GM18873 (cell line): ENCODE measurements at regions not wholly inside any gene's neighbourhood (a gene's known extent, or its start where the extent isn't known, plus 50 kb on each side); places are given as distances from the start of the nearest gene placed in this dataset.
"Not testable (repeated sequence)": the region's sequence is repeated elsewhere in the genome, so short reads cannot be mapped to it uniquely, and the experiment has no call there.

Experiments
- ATAC-seq: cut with Tn5 transposase; IDR thresholded peaks from one replicate; pipeline ENCODE4 v1.9.1; 2021; ENCODE audit warnings: mild to moderate bottlenecking, moderate library complexity, moderate number of reproducible peaks; ENCODE audit not compliant: unreplicated experiment, low FRiP score

DNA sequence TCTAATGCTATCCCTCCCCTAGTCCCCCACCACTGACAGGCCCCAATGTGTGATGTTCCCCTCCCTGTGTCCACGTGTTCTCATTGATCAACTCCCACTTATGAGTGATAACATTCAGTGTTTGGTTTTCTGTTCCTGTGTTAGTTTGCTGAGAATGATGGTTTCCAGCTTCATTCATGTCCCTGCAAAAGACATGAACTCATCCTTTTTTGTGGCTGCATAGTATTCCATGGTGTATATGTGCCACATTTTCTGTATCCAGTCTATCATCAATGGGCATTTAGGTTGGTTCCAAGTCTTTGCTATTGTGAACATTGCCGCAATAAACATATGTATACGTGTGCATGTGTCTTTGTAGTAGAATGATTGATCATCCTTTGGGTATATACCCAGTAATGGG lies 153.1 kb downstream of the OR13H1 start:
- ATAC-seq: not testable (repeated sequence)

DNA sequence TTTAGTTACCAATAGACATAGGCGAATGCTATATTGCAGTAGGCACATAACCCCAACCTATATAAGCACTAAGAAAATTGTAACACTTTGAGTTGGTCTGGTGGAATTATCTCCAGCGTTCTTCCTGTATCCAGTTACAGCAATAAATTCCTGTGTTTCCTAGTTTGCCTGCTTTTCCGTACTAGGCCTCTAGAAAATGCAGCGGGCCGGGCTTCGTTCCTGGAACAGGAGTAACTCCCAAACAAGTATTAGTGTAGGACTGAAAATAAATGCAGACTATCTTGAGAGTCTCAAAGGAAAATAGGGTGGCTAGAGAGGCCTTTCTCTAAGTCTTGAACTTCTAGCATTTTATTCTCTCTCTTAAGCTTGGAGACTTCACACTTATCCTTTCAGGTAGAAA lies 159.8 kb downstream of the OR13H1 start:
- no peak for ATAC-seq

DNA sequence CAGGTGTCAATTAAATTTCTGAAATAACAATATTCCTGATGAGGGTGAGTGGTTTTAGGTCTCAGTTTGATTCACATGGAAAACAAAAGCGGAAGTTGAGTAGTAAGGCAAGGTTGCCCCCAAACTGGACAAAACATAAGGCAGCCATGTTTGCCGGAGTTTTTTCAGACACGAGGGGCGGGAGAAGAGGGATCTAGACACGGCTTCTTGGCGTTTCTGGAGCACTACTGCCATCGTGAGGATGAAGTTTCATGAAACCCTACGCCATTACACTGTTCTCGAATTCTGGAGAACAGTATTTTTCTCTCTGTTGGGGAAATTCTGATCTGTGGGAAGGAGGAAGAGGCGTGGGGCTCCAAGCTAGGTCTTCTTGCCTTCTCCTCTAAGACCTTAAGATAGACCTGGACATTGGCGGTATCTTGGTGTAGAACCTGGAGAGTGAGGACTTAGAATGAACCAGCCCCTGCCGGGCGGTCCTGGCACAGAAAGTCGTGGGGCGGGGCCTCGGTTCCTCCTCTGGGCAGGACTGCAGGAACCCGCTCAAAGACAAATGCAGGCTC lies 160.3 kb downstream of the OR13H1 start:
- ATAC-seq: peak; percentile 41

DNA sequence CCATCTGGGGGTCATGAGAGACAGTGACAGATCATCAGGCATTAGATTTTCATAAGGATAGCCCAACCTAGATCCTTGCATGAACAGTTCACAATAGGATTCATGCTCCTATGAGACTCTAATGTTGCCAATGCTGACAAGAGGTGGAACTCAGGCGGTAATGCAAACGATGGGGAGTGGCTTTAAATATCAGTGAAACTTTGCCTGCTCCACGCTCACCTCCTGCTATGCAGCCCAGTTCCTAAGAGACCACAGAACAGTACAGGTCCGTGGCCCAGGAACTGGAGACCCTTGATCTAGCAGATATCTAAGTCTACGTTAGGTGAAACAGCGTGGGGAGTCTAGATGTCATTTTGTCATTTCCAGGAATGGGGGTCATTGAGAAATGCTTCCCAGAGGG lies 165.7 kb downstream of the OR13H1 start:
- ATAC-seq: no peak

DNA sequence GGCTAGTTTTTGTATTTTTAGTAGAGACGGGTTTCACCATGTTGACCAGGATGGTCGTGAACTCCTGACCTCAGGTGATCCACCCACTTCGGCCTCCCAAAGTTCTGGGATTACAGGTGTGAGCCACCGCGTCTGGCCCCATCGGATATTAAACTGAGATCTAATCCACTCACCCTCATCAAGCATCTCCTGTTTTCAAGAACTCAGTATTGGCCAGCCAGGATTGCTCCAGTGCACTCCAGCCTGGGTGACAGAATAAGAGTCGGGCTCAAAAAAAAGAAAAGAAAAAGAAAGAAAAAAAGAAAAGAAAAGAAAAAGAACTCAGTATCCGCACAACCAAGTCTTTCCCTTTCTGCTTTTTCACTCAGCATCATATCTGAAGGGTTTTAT lies 167.6 kb downstream of the OR13H1 start:
- no peak for ATAC-seq

DNA sequence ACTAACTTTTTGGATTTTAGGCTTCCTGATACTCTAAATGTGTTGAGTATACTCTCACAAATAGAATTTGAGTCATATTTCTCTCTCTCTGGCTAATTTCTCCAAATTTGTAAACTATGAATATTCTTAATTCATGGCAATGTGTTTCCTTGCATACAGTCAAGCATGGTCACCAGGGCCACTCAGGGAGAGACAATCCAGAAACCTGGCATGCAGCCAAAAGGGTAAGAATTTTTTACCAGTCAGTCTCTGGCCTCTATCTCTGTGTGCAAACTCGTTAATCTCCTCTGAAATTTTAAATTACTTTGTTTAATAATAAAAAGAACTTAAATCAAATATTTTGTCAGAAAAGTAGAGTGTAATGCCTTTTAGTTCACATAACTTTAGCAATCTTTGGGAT lies 179.8 kb downstream of the OR13H1 start:
- no peak for ATAC-seq

DNA sequence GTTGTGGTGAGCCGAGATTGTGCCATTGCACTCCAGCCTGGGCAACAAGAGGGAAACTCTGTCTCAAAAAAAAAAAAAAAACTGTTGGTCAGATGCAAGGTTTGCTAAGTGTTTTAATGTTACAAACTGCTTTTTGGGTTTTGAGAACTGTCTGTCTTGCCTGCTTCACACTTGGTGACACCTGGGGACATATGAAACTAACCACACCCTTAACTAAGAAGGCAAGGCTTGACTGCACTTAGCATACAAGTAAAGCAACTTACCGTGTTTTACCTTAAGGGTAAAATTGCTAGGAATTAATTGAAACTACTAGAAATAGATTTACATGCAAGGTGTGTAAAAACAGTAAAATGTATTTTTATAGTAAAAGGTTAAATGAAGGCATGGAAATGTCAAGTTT lies 180.4 kb downstream of the OR13H1 start:
- ATAC-seq: no peak

DNA sequence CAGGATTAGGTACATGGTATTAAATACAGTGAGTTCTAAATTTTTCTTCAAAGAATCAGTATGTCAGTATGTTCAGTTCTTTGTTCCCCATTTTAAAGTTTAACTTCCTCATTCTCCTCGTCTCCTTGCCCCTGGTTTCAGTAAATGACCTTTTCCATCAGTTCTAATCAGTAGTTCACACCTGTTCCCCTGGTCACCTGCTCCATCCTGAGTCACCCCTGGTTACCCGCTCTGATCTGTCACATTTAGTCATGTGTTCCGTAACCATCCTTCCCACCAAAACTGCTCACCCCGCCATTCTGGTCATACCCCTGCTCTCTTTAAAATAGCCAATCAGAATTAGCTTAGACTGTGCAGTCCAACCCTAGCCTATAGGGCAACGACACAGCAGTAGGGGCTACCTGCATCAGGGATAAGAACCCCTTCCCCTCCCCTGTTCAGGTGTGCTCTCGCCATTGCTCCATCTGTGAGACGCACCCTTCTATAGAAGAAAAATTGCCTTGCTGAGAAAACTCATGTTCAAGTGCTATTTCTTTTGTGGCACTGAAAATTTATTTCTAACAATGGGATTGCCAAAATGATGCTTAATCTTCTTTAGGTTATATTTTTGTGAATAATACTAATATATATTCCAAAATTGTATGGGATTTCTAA lies 181.3 kb downstream of the OR13H1 start:
- ATAC-seq: no peak

DNA sequence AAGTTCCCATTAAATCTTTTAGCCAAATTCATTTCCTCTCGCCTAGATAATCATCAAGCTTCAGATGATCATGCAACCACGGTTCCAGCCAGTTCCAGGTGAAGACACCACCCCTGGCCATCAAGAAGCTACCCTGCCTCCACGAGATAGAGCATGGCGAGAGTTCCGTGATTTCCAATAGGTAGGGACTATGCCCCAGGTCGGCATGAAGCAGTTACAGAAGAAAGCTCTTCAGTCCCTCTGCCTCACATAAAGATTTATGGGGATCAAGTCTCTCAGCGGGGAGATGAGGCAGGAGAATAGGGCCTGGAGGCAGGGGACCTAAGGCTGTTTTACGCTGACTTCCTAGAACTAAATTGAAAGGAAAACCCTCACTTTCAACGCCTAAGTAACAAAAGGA lies 183.9 kb downstream of the OR13H1 start:
- ATAC-seq: no peak

DNA sequence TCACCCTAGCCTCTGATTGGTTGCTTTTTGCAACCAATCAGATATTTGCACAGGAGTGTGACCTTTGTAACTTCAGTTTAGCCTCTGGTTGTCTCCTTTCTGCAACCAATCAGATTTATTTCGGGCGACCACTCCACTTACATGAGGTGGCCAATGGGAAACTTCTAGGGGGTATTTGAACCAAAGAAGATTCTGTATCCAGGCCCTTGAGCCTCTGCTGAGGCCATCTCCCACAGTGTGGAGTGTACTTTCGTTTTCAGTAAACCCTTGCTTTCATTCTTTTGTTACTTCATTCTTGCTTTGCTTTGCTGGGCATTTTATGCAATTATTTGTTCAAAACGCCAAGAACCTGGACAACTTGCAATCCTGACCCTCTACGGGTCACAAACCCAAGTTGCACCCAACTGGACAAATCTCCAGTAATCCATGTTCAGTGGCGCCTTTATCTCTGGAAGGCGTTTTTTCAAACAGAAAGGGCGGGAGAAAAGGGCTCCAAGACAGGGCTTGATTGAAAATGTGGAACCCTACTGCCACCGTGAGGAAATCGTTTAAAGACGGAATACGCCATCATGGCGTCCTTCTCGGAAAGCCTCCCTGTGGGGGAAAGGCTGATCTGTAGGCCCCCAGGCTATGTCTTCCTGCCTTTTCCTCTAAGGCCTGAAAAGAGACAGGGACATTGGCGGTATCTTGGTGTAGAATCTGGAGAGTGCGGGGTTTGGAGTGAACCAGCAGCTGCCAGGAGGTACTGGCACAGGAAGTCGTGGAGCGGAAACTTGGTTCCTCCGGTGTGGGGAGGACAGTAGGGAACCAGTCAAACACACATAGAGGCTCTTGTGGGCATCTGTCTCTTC lies 184.6 kb downstream of the OR13H1 start:
- no peak for ATAC-seq

DNA sequence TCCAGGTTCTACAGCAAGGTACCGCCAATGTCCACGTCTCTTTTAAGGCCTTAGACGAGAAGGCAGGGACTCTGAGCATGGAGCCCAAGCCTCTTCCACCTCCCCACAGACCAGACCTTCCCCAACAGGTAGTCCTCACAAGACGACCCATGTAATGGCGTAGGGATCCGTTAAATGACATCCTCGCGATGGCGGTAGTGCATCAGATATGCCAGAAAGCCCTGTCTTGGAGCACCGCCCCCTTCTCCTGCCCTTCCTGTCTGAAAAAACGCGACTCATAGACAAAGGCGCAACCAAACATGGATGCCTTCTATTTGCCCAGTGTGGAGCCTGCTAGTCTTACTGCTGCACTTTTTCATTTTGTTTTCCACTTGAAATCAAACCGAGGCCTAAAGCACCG lies 185.4 kb downstream of the OR13H1 start:
- peak; percentile 44 for ATAC-seq

DNA sequence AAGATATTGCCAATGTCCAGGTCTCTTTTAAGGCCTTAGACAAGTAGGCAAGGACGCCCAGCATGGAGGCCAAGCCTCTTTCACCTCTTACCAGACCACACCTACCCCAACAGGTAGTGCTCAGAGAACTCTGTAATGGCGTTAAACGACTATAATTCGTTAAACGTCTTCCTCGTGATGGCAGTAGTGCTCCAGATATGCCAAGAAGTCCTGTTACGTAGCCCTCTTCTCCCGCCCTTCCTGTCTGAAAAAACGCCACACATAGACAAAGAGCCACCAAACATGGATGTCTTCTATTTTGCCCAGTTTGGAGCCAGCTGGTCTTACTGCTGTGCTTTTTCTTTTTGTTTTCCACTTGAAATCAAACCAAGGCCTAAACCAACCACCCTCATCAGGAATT lies 190.7 kb downstream of the OR13H1 start:
- ATAC-seq: peak; percentile 80

DNA sequence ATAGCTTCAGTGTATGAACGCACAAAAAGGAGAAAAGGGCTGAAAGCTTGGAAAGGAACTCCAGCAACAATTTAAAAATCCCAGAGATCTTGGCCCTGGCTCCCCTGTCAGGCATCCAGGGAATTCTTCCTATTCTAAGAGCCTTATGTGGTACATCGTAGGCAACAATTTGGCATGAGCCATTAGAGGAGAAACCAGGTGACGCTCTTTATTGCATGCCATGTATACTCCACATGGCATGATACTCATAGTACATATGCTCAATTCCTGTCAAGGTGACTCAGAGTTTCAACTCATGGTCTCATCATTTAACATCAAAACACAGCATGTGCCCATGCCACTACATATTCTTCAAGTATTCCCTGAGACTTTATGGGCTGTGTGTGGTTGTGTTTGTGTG lies 191.3 kb downstream of the OR13H1 start:
- ATAC-seq: no peak

DNA sequence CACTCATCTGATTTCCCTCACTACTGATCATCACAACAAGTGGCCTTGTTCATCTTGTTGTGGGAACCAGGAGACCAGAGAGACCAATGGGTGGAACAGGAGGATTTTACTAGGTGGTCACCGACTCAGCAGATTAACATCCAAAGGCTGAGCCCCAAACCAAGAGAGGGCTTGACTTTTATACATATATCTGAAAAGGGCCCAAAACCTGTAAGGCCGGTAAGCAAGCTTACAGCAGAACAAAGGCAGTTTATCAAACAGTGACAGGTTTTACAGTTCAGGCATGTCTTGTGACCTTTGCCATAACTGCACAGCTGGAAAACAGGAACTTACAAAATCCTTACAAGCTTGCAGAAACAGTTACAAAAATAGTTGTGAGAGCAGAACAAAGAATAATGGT lies 195.9 kb downstream of the OR13H1 start:
- no peak for ATAC-seq

DNA sequence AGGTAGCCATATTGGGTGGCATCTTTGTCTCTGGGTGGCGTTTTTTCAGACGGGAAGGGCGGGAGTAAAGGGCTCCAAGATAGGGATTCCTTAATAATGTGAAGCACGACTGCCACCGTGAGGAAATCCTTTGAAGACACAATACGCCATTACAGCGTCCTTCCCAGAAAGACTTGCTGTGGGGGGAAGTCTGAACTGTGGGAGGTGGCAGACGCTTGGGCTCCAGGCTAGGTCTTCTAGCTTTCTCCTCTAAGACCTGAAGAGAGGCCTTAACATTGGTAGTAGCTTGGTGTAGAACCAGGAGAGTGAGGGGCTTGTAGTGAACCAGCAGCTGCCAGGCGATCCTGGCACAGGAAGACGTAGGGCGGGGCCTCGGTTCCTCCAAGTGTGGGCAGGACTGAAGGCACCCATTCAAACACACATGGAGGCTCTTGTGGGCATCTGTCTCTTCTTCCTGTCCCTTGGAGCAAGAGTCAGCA lies 197.3 kb downstream of the OR13H1 start:
- ATAC-seq: peak; percentile 45

DNA sequence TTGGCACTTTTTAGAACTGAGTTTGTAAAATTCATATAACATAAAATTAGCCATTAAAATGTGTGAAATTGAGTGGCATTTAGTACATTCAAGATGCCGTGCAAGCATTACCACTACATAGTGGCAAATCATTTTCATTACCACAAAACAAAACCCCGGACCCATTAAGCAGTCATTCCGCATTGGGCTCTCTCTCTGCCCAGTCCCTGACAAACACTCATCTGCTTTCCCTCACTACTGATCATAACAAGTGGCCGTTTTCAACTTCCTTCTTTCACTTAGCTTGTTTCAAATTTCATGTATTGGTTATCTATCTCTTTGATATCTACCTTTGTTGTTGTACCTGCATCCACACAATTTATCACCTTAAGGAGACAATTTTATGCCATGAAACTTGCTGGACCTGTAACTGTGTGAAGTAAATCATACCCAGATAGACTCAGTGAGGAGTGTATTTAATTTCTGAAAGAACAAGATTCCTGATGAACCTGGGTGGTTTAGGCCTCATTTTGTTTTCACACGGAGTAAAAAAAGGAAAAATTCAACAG lies 202.1 kb downstream of the OR13H1 start:
- no peak for ATAC-seq

DNA sequence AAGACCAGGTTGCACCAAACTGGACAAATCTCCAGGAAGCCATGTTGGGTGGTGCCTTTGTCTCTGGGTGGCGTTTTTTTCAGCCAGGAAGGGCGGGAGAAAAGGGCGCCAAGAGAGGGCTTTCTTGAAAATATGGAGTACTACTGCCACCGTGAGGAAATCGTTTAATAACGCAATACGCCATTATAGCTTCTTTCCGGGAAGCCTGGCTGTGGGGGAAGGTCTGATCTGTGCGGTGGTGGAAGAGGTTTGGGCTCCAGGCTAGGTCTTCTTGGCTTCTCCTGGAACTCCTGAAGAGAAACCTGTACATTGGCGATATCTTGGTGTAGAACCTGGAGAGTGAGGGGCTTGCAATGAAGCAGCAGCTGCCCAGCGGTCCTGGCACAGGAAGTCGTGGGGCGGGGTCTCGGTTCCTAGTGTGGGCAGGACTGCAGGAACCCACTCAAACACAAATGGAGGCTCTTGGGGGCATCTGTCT lies 202.7 kb downstream of the OR13H1 start:
- ATAC-seq: no peak

DNA sequence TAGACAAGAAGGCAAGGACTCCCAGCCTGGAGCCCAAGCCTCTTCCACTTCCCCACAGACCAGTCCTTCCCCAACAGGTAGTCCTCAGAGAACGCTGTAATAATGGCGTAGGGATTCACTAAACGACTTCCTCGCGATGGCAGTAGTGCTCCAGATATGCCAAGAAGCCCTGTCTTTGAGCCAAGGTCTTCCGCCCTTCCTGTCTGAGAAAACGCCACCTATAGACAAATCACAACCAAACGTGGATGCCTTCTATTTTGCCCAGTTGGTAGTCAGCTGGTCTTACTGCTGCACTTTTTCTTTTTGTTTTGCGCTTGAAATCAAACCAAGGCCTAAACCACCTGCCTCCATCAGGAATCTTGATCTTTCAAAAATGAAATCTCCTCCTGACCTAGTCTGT lies 203.3 kb downstream of the OR13H1 start:
- ATAC-seq: peak; percentile 53

DNA sequence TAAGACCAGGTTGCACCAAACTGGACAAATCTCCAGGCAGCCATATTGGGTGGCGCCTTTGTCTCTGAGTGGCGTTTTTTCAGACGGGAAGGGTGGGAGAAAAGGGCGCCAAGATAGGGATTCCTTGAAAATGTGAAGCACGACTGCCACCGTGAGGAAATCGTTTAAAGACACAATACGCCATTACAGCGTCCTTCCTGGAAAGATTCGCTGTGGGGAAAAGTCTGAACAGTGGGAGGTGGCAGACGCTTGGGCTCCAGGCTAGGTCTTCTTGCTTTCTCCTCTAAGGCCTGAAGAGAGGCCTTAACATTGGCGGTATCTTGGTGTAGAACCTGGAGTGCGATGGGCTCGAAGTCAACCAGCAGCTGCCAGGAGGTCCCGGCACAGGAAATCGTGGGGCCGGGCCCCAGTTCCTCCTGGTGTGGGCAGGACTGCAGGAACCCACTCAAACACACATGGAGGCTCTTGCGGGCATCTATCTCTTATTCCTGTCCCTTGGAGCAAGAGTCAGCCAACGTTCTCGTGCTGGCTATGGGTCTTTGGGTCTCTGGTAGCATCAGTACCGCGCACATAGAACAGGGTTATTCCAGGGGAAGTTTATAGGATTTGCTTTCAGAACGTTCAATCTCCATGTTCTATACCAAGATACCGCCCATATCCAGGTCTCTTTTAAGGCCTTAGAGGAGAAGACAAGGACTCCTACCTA lies 208.8 kb downstream of the OR13H1 start:
- ATAC-seq: no peak

DNA sequence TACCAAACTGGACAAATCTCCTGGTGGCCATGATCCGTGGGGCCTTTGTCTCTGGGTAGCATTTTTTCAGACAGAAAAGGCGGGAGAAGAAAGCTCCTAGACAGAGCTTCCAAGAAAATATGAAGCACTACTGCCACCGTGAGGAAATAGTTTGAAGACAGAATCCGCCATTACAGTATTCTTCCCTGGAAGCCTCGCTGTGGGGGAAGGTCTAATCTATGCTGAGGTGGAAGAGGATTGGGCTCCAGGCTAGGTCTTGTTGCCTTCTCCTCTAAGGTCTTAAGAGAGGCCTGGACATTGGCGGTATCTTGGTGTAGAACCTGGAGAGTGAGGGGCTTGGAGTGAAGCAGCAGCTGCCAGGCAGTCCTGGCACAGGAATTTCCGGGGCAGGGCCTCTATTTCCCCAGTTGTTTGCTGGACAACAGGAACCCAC lies 218.9 kb downstream of the OR13H1 start:
- peak; percentile 43 for ATAC-seq

DNA sequence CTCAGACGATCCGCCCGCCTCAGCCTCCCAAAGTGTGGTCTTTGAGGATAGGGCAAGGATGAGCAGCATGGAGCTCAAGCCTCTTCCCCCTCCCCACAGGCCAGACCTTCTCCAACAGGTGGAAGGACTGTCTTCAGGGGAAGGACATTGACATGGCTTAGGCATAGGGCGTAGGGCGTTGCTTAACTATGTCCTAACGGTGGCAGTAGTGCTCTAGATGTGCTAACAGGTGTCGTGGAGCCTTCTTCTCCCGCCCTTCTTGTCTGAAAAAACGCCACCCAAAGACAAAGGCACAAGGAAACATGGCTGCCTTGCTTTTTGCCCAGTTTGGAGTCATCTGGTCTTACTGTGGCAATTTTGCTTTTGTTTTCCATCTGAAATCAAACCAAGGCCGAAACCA lies 219.8 kb downstream of the OR13H1 start:
- ATAC-seq: peak; percentile 66
